ENCODE measurements at regions not wholly inside any gene's neighbourhood (a gene's known extent, or its start where the extent isn't known, plus 50 kb on each side); places are given as distances from the start of the nearest gene placed in this dataset.

GRCh38 chr5:143509758-143510221, 106.3 kb upstream of the NR3C1 start:
- H3K4me3 ChIP-seq: no peak overlapping the region
- ATAC-seq (no peak), DNase-seq (ENCODE audit: extremely low read depth in 1 of 4, low spot score in 3 of 4) (no peak), FAIRE-seq (no peak)
- H3K79me2 ChIP-seq (ENCODE audit: control insufficient read depth, insufficient read depth, low read length): no peaks in the 10 kb centered on the region
- WGBS (ENCODE audit: insufficient coverage, low coverage, missing lambda C conversion rate): 0% methylated on average over 3 of the region's 3 CpGs
- no peak overlapping the region for H2AFZ ChIP-seq (ENCODE audit: low read depth, low read length)
- no TSS peak for BruUV-seq (replicated peaks)
- ChIA-PET POLR2A (interaction anchor here (0.6 kb wide), 1 partner anchor 237 kb away, joined by 3 read pairs; no protein-coding TSS in a partner anchor), CTCF (ENCODE audit: low intra/inter-chr PET ratio) (no interaction called here)
- no peaks in the 10 kb centered on the region for H3K36me3 ChIP-seq (ENCODE audit: control insufficient read depth, insufficient read depth, low read length)
- H3K27ac ChIP-seq (ENCODE audit: extremely low read depth, low read depth, low read length): no peak overlapping the region
- no peaks in the 10 kb centered on the region for H3K9me3 ChIP-seq (replicated peaks; ENCODE audit: control insufficient read depth, insufficient read depth, low read depth, low read length)
- intact Hi-C loops (cut with micrococcal nuclease): no loop called here
- no peak overlapping the region for H3K4me2 ChIP-seq (ENCODE audit: insufficient read depth, low read length)
- H3K9me1 ChIP-seq (ENCODE audit: control insufficient read depth, insufficient read depth, low read length): no peaks in the 10 kb centered on the region
- no peaks in the 10 kb centered on the region for H3K27me3 ChIP-seq (ENCODE audit: control insufficient read depth in 2 of 2, insufficient read depth in 2 of 2, low read length in 2 of 2)
- H4K20me1 ChIP-seq (replicated peaks; ENCODE audit: control insufficient read depth, insufficient read depth, low read length): no peaks in the 10 kb centered on the region
- no peak for TF ChIP-seq PTRF (tag; IDR thresholded peaks at IDR 0.05)
- no peak for TF ChIP-seq MYNN (IDR thresholded peaks at IDR 0.05)
- TF ChIP-seq MYNN (CRISPR knock-in tag; IDR thresholded peaks at IDR 0.05): no peak
- TF ChIP-seq TFE3 (CRISPR knock-in tag; IDR thresholded peaks at IDR 0.05): no peak
- TF ChIP-seq POLR2AphosphoS2 (IDR thresholded peaks at IDR 0.05; ENCODE audit: low read length): no peak
- TF ChIP-seq MIER1 (IDR thresholded peaks at IDR 0.05; ENCODE audit: low read depth): no peak
- TF ChIP-seq HEY1 (CRISPR knock-in tag; IDR thresholded peaks at IDR 0.05; ENCODE audit: borderline replicate concordance): no peak
- no peak for TF ChIP-seq ZNF280B (CRISPR knock-in tag; IDR thresholded peaks at IDR 0.05)
- no peak for TF ChIP-seq ZNF133 (CRISPR knock-in tag; IDR thresholded peaks at IDR 0.05)
- in situ Hi-C loops (cut with MboI): no loop called here
- no peaks in the 10 kb centered on the region for H3K4me1 ChIP-seq (replicated peaks in 1 of 2; ENCODE audit: control insufficient read depth in 2 of 2, insufficient read depth in 2 of 2, low read length in 2 of 2)
- H3K9ac ChIP-seq (ENCODE audit: insufficient read depth in 1 of 2, low read depth in 2 of 2, low read length in 2 of 2): no peak overlapping the region

Data from K562 (cell line).